GM23338 (cell line): ENCODE measurements at regions not wholly inside any gene's neighbourhood (a gene's known extent, or its start where the extent isn't known, plus 50 kb on each side); places are given as distances from the start of the nearest gene placed in this dataset.
A peak's percentile ranks its signal among the peaks of the same experiment; 100 is the strongest.

Experiments
- ATAC-seq: fragments of 200-7000 bp; cut with Tn5 transposase; 3 replicates; pipeline ENCODE4 v1.9.1; 2020
- DNase-seq: peaks from one replicate; pipeline ENCODE4 v3.0.0-alpha.2; 2015; ENCODE audit warnings: low spot score
- H2AFZ ChIP-seq: fragments of 200-600 bp; sonication (generic); 2 replicates; pipeline ENCODE4 v1.8.0; 2016; ENCODE audit warnings: antibody characterized with exemption, mild to moderate bottlenecking, moderate library complexity
- H3F3A ChIP-seq: fragments of 200-600 bp; sonication (generic); replicated peaks from 2 replicates; pipeline ENCODE4 v1.8.0; 2017; ENCODE audit warnings: antibody characterized with exemption, mixed run types, low read depth
- H3K27ac ChIP-seq: fragments of 200-600 bp; sonication (generic); 2 replicates; pipeline ENCODE4 v1.6.1; 2016; ENCODE audit warnings: low read depth
- H3K27me3 ChIP-seq: fragments of 200-600 bp; sonication (generic); 2 replicates; pipeline ENCODE4 v1.8.0; 2016; ENCODE audit warnings: mild to moderate bottlenecking, mixed run types, moderate library complexity; ENCODE audit not compliant: insufficient read depth
- H3K36me3 ChIP-seq: fragments of 200-600 bp; sonication (generic); 2 replicates; pipeline ENCODE4 v1.8.0; 2016; ENCODE audit warnings: mild to moderate bottlenecking; ENCODE audit not compliant: insufficient read depth
- H3K4me1 ChIP-seq: fragments of 200-600 bp; sonication (generic); 2 replicates; pipeline ENCODE4 v1.8.0; 2016; ENCODE audit warnings: mild to moderate bottlenecking, moderate library complexity; ENCODE audit not compliant: insufficient read depth
- H3K4me2 ChIP-seq: fragments of 200-600 bp; sonication (generic); 2 replicates; pipeline ENCODE4 v1.7.1; 2017; ENCODE audit warnings: mixed run types
- H3K4me3 ChIP-seq: fragments of 200-600 bp; sonication (generic); 2 replicates; pipeline ENCODE4 v1.6.1; 2016; ENCODE audit warnings: mixed run types
- H3K79me2 ChIP-seq: fragments of 200-600 bp; sonication (generic); replicated peaks from 2 replicates; pipeline ENCODE4 v1.8.0; 2017; ENCODE audit warnings: mild to moderate bottlenecking; ENCODE audit not compliant: insufficient read depth
- H3K9me2 ChIP-seq: fragments of 200-600 bp; sonication (generic); 2 replicates; pipeline ENCODE4 v1.8.0; 2017; ENCODE audit not compliant: insufficient read depth
- H4K20me1 ChIP-seq: fragments of 200-600 bp; sonication (generic); replicated peaks from 2 replicates; pipeline ENCODE4 v1.8.0; 2017; ENCODE audit warnings: mild to moderate bottlenecking; ENCODE audit not compliant: insufficient read depth
- H3K27ac Mint-ChIP-seq: 2 replicates; pipeline ENCODE4 v1.8.0; 2020; ENCODE audit warnings: inconsistent platforms, mild to moderate bottlenecking, moderate library complexity, mixed read lengths
- H3K27me3 Mint-ChIP-seq: 3 replicates; pipeline ENCODE4 v1.8.0; 2022; ENCODE audit warnings: low read depth, mild to moderate bottlenecking, moderate library complexity, mixed read lengths, inconsistent platforms; ENCODE audit not compliant: insufficient read depth, poor library complexity
- H3K36me3 Mint-ChIP-seq: 3 replicates; pipeline ENCODE4 v1.8.0; 2021; ENCODE audit warnings: low read depth, mild to moderate bottlenecking, inconsistent platforms, moderate library complexity, mixed read lengths
- H3K4me1 Mint-ChIP-seq: 3 replicates; pipeline ENCODE4 v1.8.0; 2020; ENCODE audit warnings: mild to moderate bottlenecking, inconsistent platforms, mixed read lengths
- H3K4me3 Mint-ChIP-seq: 3 replicates; pipeline ENCODE4 v1.8.0; 2021; ENCODE audit warnings: moderate library complexity, mild to moderate bottlenecking, inconsistent platforms, mixed read lengths
- H3K9me3 Mint-ChIP-seq: 3 replicates; pipeline ENCODE4 v1.8.0; 2020; ENCODE audit warnings: moderate library complexity, mild to moderate bottlenecking, inconsistent platforms, mixed read lengths
- EZH2 ChIP-seq: fragments of 200-600 bp; sonication (generic); IDR thresholded peaks from one replicate; pipeline ENCODE4 v1.8.0; 2017; ENCODE audit warnings: antibody characterized with exemption, mild to moderate bottlenecking, low read depth; ENCODE audit not compliant: unreplicated experiment
- EZH2phosphoT487 ChIP-seq: fragments of 200-600 bp; sonication (generic); IDR thresholded peaks from one replicate; pipeline ENCODE4 v1.8.1; 2018; ENCODE audit warnings: antibody characterized with exemption; ENCODE audit not compliant: unreplicated experiment
- JUNB ChIP-seq: IDR thresholded peaks from one replicate; pipeline ENCODE4 v1.6.1; 2016; ENCODE audit warnings: antibody characterized with exemption; ENCODE audit not compliant: unreplicated experiment
- NANOG ChIP-seq: IDR thresholded peaks from 2 replicates; pipeline ENCODE4 v1.6.1; 2016; ENCODE audit warnings: antibody characterized with exemption, borderline replicate concordance
- STAT1 ChIP-seq: IDR thresholded peaks from one replicate; pipeline ENCODE4 v1.6.1; 2016; ENCODE audit warnings: antibody characterized with exemption; ENCODE audit not compliant: unreplicated experiment
- ZNF114 ChIP-seq: fragments of 250-450 bp; sonication (Bioruptor Pico); IDR thresholded peaks from 2 replicates; pipeline ENCODE4 v1.5.0; 2020; ENCODE audit warnings: mild to moderate bottlenecking, moderate library complexity
- ZNF331 ChIP-seq: fragments of 250-450 bp; sonication (Bioruptor Pico); IDR thresholded peaks from 2 replicates; pipeline ENCODE4 v1.5.0; 2020; ENCODE audit warnings: low read depth, mild to moderate bottlenecking, moderate library complexity
- TF ChIP-seq, protein P1 (sequence below): fragments of 250-450 bp; sonication (Bioruptor Pico); IDR thresholded peaks from 2 replicates; pipeline ENCODE4 v1.5.0; 2020; ENCODE audit warnings: mild to moderate bottlenecking, moderate library complexity
- TF ChIP-seq, protein P2 (sequence below): IDR thresholded peaks from one replicate; pipeline ENCODE4 v1.6.1; 2018; ENCODE audit warnings: antibody characterized with exemption; ENCODE audit not compliant: unreplicated experiment
- TF ChIP-seq, protein P3 (sequence below), 2 experiments: fragments of 200-600 bp in 1 of 2; sonication (generic) in 1 of 2; conservative IDR thresholded peaks; 2 replicates each; pipeline versions ENCODE4 v1.5.1 to v1.6.1; 2016 to 2017; ENCODE audit warnings: antibody characterized with exemption in 2 of 2, low read depth in 2 of 2, mild to moderate bottlenecking in 2 of 2, moderate library complexity in 1 of 2

DNA sequence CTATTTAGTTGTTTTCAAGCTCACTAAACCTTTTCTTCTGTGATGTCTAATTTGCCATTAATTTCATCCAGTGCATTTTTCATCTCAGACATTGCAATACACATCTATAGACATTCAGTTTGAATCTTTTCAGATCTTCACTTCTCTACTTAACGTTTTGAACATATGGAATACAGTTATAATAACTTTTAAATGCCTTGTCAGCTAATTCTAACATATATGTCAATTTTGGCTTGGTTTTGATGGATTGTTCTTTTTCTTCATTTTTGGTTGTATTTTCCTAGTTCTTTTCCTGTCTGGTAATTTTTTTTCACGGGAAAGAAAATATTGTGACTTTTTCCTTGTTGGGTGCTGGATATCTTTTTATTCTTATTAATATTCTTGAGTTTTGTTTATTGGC, 215.3 kb downstream of the ATP23 start (continued):
- TF ChIP-seq, protein P1, sequence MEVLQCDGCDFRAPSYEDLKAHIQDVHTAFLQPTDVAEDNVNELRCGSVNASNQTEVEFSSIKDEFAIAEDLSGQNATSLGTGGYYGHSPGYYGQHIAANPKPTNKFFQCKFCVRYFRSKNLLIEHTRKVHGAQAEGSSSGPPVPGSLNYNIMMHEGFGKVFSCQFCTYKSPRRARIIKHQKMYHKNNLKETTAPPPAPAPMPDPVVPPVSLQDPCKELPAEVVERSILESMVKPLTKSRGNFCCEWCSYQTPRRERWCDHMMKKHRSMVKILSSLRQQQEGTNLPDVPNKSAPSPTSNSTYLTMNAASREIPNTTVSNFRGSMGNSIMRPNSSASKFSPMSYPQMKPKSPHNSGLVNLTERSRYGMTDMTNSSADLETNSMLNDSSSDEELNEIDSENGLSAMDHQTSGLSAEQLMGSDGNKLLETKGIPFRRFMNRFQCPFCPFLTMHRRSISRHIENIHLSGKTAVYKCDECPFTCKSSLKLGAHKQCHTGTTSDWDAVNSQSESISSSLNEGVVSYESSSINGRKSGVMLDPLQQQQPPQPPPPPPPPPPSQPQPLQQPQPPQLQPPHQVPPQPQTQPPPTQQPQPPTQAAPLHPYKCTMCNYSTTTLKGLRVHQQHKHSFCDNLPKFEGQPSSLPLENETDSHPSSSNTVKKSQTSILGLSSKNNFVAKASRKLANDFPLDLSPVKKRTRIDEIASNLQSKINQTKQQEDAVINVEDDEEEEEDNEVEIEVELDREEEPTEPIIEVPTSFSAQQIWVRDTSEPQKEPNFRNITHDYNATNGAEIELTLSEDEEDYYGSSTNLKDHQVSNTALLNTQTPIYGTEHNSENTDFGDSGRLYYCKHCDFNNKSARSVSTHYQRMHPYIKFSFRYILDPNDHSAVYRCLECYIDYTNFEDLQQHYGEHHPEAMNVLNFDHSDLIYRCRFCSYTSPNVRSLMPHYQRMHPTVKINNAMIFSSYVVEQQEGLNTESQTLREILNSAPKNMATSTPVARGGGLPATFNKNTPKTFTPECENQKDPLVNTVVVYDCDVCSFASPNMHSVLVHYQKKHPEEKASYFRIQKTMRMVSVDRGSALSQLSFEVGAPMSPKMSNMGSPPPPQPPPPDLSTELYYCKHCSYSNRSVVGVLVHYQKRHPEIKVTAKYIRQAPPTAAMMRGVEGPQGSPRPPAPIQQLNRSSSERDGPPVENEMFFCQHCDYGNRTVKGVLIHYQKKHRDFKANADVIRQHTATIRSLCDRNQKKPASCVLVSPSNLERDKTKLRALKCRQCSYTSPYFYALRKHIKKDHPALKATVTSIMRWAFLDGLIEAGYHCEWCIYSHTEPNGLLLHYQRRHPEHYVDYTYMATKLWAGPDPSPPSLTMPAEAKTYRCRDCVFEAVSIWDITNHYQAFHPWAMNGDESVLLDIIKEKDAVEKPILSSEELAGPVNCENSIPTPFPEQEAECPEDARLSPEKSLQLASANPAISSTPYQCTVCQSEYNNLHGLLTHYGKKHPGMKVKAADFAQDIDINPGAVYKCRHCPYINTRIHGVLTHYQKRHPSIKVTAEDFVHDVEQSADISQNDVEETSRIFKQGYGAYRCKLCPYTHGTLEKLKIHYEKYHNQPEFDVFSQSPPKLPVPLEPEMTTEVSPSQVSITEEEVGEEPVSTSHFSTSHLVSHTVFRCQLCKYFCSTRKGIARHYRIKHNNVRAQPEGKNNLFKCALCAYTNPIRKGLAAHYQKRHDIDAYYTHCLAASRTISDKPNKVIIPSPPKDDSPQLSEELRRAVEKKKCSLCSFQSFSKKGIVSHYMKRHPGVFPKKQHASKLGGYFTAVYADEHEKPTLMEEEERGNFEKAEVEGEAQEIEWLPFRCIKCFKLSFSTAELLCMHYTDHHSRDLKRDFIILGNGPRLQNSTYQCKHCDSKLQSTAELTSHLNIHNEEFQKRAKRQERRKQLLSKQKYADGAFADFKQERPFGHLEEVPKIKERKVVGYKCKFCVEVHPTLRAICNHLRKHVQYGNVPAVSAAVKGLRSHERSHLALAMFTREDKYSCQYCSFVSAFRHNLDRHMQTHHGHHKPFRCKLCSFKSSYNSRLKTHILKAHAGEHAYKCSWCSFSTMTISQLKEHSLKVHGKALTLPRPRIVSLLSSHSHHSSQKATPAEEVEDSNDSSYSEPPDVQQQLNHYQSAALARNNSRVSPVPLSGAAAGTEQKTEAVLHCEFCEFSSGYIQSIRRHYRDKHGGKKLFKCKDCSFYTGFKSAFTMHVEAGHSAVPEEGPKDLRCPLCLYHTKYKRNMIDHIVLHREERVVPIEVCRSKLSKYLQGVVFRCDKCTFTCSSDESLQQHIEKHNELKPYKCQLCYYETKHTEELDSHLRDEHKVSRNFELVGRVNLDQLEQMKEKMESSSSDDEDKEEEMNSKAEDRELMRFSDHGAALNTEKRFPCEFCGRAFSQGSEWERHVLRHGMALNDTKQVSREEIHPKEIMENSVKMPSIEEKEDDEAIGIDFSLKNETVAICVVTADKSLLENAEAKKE (CRISPR knock-in tag) = no peak

DNA sequence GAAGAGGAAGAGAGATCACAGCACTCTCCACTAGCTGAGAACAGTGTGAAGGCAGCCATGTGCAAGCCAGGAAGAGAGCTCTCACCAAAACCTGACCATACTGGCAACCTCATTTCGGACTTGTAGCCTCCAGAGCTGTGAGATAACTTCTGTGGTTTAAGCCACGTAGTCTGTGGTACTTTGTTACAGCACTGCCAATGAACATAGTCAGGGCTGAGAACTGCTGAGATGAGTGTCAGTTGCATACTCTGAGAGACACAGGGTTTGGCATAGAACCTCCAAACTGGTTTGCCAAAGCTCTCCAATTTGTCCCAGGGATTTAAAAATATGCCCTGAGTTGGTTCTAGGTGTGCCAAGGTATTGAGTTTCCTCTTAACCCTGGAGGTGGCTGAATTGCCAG, 218.6 kb downstream of the ATP23 start:
- H3K27me3 ChIP-seq = no peaks in the 10 kb centered on the region
- no peaks in the 10 kb centered on the region for H3K36me3 ChIP-seq
- Mint-ChIP-seq H3K36me3 (no peaks in the 10 kb centered on the region), H3K4me1 (no peaks in the 10 kb centered on the region; the same call in 2 of the 3 replicates), H3K9me3 (no peaks in the 10 kb centered on the region), H3K4me3 (no peak overlapping the region), H3K27me3 (peaks cover 2% of the 10 kb centered on the region), H3K27ac (no peak overlapping the region)
- DNase-seq = no peak
- H3F3A ChIP-seq = no peaks in the 10 kb centered on the region
- no peak overlapping the region for H3K4me2 ChIP-seq
- H3K4me1 ChIP-seq = no peaks in the 10 kb centered on the region
- H3K9me2 ChIP-seq = peaks cover 3% of the 10 kb centered on the region; the same call in 1 of the 2 replicates
- H3K27ac ChIP-seq = no peak overlapping the region
- no peaks in the 10 kb centered on the region for H3K79me2 ChIP-seq
- no peak overlapping the region for H3K4me3 ChIP-seq
- H2AFZ ChIP-seq = peak overlapping the region; percentile 18; the same call in 1 of the 2 replicates
- no peak for ATAC-seq
- H4K20me1 ChIP-seq = no peaks in the 10 kb centered on the region
- no peak for TF ChIP-seq JUNB
- no peak for TF ChIP-seq ZNF331 (CRISPR knock-in tag)
- no peak for TF ChIP-seq ZNF114 (CRISPR knock-in tag)
- no peak for TF ChIP-seq STAT1
- TF ChIP-seq EZH2phosphoT487 = no peak
- TF ChIP-seq, protein P2, sequence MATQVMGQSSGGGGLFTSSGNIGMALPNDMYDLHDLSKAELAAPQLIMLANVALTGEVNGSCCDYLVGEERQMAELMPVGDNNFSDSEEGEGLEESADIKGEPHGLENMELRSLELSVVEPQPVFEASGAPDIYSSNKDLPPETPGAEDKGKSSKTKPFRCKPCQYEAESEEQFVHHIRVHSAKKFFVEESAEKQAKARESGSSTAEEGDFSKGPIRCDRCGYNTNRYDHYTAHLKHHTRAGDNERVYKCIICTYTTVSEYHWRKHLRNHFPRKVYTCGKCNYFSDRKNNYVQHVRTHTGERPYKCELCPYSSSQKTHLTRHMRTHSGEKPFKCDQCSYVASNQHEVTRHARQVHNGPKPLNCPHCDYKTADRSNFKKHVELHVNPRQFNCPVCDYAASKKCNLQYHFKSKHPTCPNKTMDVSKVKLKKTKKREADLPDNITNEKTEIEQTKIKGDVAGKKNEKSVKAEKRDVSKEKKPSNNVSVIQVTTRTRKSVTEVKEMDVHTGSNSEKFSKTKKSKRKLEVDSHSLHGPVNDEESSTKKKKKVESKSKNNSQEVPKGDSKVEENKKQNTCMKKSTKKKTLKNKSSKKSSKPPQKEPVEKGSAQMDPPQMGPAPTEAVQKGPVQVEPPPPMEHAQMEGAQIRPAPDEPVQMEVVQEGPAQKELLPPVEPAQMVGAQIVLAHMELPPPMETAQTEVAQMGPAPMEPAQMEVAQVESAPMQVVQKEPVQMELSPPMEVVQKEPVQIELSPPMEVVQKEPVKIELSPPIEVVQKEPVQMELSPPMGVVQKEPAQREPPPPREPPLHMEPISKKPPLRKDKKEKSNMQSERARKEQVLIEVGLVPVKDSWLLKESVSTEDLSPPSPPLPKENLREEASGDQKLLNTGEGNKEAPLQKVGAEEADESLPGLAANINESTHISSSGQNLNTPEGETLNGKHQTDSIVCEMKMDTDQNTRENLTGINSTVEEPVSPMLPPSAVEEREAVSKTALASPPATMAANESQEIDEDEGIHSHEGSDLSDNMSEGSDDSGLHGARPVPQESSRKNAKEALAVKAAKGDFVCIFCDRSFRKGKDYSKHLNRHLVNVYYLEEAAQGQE = no peak
- TF ChIP-seq, protein P3, sequence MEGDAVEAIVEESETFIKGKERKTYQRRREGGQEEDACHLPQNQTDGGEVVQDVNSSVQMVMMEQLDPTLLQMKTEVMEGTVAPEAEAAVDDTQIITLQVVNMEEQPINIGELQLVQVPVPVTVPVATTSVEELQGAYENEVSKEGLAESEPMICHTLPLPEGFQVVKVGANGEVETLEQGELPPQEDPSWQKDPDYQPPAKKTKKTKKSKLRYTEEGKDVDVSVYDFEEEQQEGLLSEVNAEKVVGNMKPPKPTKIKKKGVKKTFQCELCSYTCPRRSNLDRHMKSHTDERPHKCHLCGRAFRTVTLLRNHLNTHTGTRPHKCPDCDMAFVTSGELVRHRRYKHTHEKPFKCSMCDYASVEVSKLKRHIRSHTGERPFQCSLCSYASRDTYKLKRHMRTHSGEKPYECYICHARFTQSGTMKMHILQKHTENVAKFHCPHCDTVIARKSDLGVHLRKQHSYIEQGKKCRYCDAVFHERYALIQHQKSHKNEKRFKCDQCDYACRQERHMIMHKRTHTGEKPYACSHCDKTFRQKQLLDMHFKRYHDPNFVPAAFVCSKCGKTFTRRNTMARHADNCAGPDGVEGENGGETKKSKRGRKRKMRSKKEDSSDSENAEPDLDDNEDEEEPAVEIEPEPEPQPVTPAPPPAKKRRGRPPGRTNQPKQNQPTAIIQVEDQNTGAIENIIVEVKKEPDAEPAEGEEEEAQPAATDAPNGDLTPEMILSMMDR (conservative IDR thresholded peaks at IDR 0.05; ENCODE audit: low read depth in 2 of 2) = no peak
- no peak for TF ChIP-seq NANOG
- no peak for TF ChIP-seq EZH2
